Panc1 (cell line): ENCODE measurements at regions not wholly inside any gene's neighbourhood (a gene's known extent, or its start where the extent isn't known, plus 50 kb on each side); places are given as distances from the start of the nearest gene placed in this dataset.

ENCODE experiments used
- POLR2AphosphoS5 ChIP-seq: IDR thresholded peaks from 2 replicates; pipeline ENCODE4 v1.6.1; 2012; ENCODE audit warnings: mild to moderate bottlenecking, low read depth, low read length, moderate library complexity
- TF ChIP-seq, protein P1 (sequence below): fragments of 450-650 bp; IDR thresholded peaks from 2 replicates; pipeline ENCODE4 v1.5.1; 2017; ENCODE audit warnings: mild to moderate bottlenecking

DNA sequence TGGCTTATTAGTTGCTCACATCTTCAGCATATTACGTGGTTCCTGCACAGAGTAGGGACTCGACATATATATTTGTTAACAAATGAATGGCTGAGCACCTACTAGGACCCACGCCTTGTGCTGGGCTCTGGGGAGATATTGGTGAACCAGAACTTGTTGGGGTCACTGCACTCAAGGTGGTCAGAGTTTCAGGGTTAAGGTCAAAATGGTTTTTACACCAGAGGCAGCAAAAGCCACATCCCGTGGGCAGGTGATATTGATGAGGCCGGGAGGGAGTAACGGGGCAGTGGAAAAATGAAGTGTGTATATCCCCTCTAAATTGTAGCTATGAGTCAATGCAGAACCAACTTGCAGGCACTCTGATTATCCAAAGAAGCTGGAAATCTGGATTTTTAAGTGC is 136.5 kb upstream of the KLF4 start:
- TF ChIP-seq, protein P1, sequence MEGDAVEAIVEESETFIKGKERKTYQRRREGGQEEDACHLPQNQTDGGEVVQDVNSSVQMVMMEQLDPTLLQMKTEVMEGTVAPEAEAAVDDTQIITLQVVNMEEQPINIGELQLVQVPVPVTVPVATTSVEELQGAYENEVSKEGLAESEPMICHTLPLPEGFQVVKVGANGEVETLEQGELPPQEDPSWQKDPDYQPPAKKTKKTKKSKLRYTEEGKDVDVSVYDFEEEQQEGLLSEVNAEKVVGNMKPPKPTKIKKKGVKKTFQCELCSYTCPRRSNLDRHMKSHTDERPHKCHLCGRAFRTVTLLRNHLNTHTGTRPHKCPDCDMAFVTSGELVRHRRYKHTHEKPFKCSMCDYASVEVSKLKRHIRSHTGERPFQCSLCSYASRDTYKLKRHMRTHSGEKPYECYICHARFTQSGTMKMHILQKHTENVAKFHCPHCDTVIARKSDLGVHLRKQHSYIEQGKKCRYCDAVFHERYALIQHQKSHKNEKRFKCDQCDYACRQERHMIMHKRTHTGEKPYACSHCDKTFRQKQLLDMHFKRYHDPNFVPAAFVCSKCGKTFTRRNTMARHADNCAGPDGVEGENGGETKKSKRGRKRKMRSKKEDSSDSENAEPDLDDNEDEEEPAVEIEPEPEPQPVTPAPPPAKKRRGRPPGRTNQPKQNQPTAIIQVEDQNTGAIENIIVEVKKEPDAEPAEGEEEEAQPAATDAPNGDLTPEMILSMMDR: no peak
- TF ChIP-seq POLR2AphosphoS5: no peak
